ENCODE measurements at regions not wholly inside any gene's neighbourhood (a gene's known extent, or its start where the extent isn't known, plus 50 kb on each side); places are given as distances from the start of the nearest gene placed in this dataset.

- DNase-seq (ENCODE audit: low spot score): no peak
- in situ Hi-C loops (cut with HindIII; ENCODE audit: low sequenced_read_pairs): no loop called here
Observed at GRCh38 chr1:56000424-56000823, 578.9 kb downstream of the PLPP3 start.

- in situ Hi-C loops (cut with HindIII; ENCODE audit: low sequenced_read_pairs): no loop called here
- DNase-seq (ENCODE audit: low spot score): no peak
Observed at GRCh38 chr1:55997536-55997935, 581.8 kb downstream of the PLPP3 start.

- in situ Hi-C loops (cut with HindIII; ENCODE audit: low sequenced_read_pairs): no loop called here
- no peak for DNase-seq (ENCODE audit: low spot score)
Observed at GRCh38 chr1:55993646-55994318, 585.6 kb downstream of the PLPP3 start.

- in situ Hi-C loops (cut with HindIII; ENCODE audit: low sequenced_read_pairs): no loop called here
- no peak for DNase-seq (ENCODE audit: low spot score)
Observed at GRCh38 chr1:55990007-55990406, 589.4 kb downstream of the PLPP3 start.

- in situ Hi-C loops (cut with HindIII; ENCODE audit: low sequenced_read_pairs): no loop called here
- DNase-seq (ENCODE audit: low spot score): no peak
Observed at GRCh38 chr1:55988963-55989452, 590.4 kb downstream of the PLPP3 start.

- in situ Hi-C loops (cut with HindIII; ENCODE audit: low sequenced_read_pairs): no loop called here
- DNase-seq (ENCODE audit: low spot score): no peak
Observed at GRCh38 chr1:55987491-55988249, 591.7 kb downstream of the PLPP3 start.

GRCh38 chr1:55986003-55986402 lies 593.4 kb downstream of the PLPP3 start:
- in situ Hi-C loops (cut with HindIII; ENCODE audit: low sequenced_read_pairs): no loop called here
- no peak for DNase-seq (ENCODE audit: low spot score)

GRCh38 chr1:55981010-55981650 lies 598.2 kb downstream of the PLPP3 start:
- in situ Hi-C loops (cut with HindIII; ENCODE audit: low sequenced_read_pairs): no loop called here
- no peak for DNase-seq (ENCODE audit: low spot score)

- DNase-seq (ENCODE audit: low spot score): no peak
- in situ Hi-C loops (cut with HindIII; ENCODE audit: low sequenced_read_pairs): no loop called here
Observed at GRCh38 chr1:55980582-55980981, 598.8 kb downstream of the PLPP3 start.

GRCh38 chr1:55974714-55975441 lies 604.5 kb downstream of the PLPP3 start:
- DNase-seq (ENCODE audit: low spot score): no peak
- in situ Hi-C loops (cut with HindIII; ENCODE audit: low sequenced_read_pairs): no loop called here

GRCh38 chr1:55970526-55971110 lies 608.7 kb downstream of the PLPP3 start:
- DNase-seq (ENCODE audit: low spot score): no peak
- in situ Hi-C loops (cut with HindIII; ENCODE audit: low sequenced_read_pairs): no loop called here

GRCh38 chr1:55969322-55969721 lies 610.0 kb downstream of the PLPP3 start:
- DNase-seq (ENCODE audit: low spot score): no peak
- in situ Hi-C loops (cut with HindIII; ENCODE audit: low sequenced_read_pairs): no loop called here

GRCh38 chr1:55968661-55969060 lies 610.7 kb downstream of the PLPP3 start:
- DNase-seq (ENCODE audit: low spot score): no peak
- in situ Hi-C loops (cut with HindIII; ENCODE audit: low sequenced_read_pairs): no loop called here

- no peak for DNase-seq (ENCODE audit: low spot score)
- in situ Hi-C loops (cut with HindIII; ENCODE audit: low sequenced_read_pairs): no loop called here
Observed at GRCh38 chr1:55965981-55966461, 613.3 kb downstream of the PLPP3 start.

GRCh38 chr1:55962472-55962871 lies 616.9 kb downstream of the PLPP3 start:
- DNase-seq (ENCODE audit: low spot score): no peak
- in situ Hi-C loops (cut with HindIII; ENCODE audit: low sequenced_read_pairs): no loop called here

- DNase-seq (ENCODE audit: low spot score): no peak
- in situ Hi-C loops (cut with HindIII; ENCODE audit: low sequenced_read_pairs): no loop called here
Observed at GRCh38 chr1:55959136-55959548, 620.2 kb downstream of the PLPP3 start.

- DNase-seq (ENCODE audit: low spot score): no peak
- in situ Hi-C loops (cut with HindIII; ENCODE audit: low sequenced_read_pairs): no loop called here
Observed at GRCh38 chr1:55958498-55958897, 620.9 kb downstream of the PLPP3 start.

GRCh38 chr1:55957276-55957675 lies 622.1 kb downstream of the PLPP3 start:
- in situ Hi-C loops (cut with HindIII; ENCODE audit: low sequenced_read_pairs): no loop called here
- no peak for DNase-seq (ENCODE audit: low spot score)

- no peak for DNase-seq (ENCODE audit: low spot score)
- in situ Hi-C loops (cut with HindIII; ENCODE audit: low sequenced_read_pairs): no loop called here
Observed at GRCh38 chr1:55955016-55955621, 624.2 kb downstream of the PLPP3 start.

All from G401 (cell line).